GM19351 (cell line): ENCODE measurements at regions not wholly inside any gene's neighbourhood (a gene's known extent, or its start where the extent isn't known, plus 50 kb on each side); places are given as distances from the start of the nearest gene placed in this dataset.

Experiments
- ATAC-seq: cut with Tn5 transposase; IDR thresholded peaks from one replicate; pipeline ENCODE4 v1.9.1; 2021; ENCODE audit warnings: mild to moderate bottlenecking, moderate library complexity; ENCODE audit not compliant: unreplicated experiment

DNA sequence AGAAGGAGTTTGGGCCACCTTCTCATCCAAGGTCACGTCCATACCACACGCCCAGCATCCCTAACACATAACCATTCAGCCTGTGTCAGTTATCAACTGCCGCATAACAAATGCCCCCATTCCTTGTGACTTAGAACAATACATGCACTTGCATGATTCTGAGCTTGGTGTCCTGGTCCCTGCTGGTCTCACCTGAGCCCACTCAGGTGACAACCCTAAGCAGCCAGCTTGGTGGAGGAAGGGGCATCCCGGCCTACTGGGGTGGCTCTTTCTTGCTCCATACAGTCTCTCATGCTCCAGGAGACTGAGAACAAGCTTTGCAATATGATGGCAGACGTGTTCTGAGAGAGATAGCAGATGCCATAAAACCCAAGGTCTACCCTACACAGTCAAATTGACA, 1276.9 kb downstream of the TBC1D22A start:
- ATAC-seq = no peak

DNA sequence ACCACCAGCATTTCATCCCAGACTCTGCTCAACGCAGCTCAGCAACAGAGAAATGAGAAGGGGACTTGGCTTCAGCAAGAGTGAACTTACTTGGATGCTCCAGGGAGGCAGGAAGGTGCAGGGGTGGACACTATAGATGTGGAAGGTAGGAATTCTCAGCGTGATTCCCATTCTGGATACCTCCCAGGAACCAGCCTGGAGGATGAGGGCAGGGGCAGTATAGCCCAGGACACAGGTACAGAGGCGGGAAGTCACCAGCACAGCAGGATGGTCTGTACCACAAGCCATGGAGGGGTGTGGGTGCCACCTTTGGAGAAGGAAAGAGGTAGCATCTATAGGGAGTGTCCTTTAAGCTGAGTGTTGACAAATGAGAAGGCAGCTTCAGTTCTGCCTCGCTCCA, 1275.2 kb downstream of the TBC1D22A start:
- no peak for ATAC-seq

DNA sequence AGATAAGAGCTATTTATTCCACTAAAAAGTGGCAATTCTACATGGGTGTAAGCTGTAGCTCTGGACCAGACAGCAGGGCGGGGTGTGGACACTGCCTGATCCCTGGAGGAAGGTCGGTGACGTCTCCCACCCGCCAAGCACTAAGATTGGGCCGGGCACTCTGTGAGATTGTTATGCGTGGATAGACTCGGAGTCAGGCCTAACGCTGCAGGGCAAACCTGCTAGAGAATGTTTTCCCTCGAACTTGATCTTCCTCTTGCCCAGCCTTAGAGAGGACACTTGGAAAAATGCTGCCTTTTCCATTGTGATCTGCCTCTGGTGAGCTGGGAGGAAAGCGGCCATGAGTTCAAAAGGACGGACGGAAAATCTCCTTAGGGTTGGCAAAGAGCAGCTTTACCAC, 1273.4 kb downstream of the TBC1D22A start:
- no peak for ATAC-seq

DNA sequence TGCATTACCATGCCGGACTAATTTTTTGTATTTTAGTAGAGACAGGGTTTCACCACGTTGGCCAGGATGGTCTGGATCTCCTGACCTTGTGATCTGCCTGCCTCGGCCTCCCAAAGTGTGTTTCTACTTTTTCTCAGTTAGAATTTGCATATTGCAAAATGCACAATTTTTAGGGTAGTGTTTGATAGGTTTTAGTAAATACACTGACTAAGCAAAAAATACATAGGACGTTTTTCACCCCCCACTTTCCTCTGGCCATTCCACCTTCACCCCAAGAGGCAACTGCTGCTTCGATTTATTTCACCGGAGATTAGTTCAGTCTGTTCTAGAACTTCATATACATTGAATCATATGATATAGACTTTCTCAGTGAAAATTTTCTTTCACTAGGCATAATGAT, 1269.1 kb downstream of the TBC1D22A start:
- no peak for ATAC-seq

DNA sequence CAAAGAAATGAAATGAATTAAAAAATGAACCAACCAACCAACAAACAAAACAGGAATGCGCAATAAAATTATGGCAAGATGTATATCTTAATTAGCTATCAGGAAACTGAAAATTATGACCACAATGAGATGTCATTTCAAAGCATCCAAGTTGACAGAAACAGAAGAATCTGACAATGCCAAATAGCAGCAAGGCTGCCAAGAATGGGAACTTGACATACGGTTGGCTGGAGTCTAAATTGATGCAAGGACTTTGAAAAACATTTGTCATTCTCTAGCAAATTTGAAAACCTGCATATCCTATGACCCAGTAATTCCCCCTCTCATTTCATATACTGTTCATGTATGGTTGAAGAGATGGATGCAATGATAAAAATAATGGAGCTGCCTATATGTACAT, 1262.6 kb downstream of the TBC1D22A start:
- ATAC-seq = no peak

DNA sequence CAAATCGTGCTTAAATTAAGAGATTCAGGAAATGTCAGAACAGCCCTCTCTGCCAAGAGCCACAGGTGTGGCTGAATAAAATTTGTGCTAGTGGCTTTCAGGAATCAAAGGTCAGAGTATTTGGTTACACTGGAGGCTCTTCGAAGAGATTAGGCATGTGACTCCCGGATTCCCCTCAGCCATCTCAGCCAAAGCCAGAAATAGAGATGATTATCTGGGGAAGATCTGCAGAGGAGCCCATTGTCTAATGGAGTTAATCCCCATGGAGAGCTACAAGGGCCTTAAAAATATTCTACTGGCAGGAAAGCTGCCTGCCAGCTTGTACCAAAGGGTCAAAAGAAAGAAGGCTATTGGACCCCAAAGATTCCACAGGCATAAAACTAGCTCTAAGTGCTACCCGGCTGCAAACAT, 1259.5 kb downstream of the TBC1D22A start:
- no peak for ATAC-seq

DNA sequence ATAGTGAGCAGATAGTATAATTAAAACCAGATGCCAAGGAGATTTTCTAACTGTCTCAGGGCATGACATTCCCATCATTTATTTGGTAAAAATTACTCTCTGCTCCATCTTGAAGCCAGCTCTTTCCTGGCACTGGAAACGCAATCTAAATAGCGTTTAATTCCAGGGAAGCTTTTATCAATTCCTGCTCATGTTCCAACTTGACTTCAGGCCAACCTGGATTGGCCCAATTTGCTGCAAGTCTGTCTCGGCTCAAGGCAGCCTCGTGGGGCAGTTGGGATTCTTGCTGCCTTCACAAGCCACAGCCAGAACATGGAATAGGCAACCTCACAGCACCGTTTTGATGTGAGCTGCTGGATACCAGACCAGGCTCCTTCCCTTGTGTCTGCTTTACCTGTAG, 1255.9 kb downstream of the TBC1D22A start:
- ATAC-seq = no peak

DNA sequence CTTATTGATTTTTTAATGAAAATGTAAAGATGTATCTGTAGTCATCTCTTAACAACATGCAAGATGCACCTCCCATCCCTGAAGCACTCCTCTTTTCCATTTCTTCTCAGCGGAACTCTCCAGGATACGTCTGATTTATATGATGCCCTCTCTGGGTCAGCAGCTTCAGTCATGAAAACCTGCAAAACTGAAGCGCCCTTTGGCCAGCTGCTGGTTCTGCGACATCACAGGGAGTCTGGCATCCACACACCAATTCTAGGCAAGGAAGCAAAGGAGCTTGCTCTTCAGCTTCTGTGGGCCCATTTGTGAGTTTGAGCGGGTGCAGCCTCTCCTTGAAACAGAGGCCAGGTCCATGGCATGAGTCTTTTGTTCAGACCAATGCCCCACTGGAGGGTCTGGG, 1253.3 kb downstream of the TBC1D22A start:
- ATAC-seq = no peak

DNA sequence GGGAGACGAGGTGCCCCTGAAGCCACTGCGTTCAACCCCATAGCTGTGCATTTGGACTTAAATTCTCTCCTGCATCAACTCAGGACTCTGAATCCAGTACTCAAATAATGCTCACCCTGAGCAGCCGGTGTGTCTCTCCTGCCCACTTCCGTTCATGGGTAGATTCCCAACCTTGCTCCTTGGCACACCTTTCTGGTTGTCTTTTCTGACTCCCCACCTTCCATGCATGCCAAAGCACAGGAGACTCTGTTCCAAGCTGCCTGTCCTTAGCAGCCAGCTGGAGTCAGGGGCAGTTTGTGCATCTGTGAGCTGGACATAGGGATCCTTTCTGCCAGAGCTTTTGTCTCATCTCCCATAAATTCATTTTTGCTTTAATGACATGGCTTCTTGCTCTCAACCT, 1242.5 kb downstream of the TBC1D22A start:
- ATAC-seq = no peak

DNA sequence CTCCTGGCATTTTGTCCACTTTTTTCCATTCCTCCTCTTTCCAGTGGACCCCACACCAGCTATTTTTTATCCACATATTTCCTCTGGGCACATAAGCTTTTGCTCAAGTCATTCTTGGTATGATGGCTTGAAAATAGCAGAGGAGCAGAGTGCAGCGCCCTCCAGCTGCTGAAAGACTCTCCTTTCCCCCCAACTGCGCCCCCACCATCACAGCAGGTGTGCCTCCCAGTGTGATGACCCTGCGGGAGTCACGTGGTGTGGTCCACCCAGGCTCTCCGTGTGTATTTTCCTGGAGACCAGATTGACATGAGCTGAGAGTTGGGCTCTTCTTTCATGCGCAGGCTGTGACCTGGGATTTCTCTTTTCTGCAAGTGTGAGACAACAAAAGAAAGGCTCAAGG, 1241.6 kb downstream of the TBC1D22A start:
- ATAC-seq = no peak

DNA sequence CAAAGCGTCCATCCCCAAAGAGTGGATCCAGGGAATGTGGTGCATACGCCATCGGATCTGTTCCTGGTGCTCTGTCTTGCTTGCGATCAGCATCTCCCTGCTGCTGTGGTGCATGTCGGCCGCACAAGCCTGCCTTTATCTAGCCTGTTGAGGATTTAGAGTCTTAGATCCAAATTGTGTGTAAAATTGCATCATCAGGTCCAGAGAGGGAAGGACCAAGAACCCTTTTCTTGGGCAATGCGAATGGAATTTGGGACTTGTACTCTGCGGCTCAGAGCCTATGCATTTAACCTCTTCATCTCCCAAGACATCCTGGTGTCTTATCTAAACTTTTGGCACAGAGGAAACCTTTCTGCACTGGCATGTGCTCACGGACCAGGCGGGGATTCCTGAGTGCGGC, 1238.7 kb downstream of the TBC1D22A start:
- ATAC-seq = no peak

DNA sequence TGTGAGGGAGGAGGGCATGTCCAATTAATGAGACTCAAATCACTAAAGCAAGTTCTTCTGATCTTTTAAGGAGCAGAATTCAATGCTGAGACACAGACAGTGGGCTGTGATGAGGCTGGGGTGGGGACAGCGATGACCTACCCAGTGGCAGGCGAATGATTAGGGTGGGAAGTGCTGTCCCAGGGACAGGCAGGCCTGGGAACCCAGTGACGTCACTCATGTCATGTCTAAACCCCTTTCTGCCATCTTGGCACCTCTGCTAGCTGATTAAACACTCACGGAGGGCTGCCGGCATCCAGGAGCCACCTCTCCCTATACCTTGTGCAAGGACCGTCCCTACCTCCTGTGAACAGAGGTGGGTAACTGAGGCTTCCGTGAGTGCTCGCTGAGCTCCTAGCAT, 1235.2 kb downstream of the TBC1D22A start:
- ATAC-seq = no peak

DNA sequence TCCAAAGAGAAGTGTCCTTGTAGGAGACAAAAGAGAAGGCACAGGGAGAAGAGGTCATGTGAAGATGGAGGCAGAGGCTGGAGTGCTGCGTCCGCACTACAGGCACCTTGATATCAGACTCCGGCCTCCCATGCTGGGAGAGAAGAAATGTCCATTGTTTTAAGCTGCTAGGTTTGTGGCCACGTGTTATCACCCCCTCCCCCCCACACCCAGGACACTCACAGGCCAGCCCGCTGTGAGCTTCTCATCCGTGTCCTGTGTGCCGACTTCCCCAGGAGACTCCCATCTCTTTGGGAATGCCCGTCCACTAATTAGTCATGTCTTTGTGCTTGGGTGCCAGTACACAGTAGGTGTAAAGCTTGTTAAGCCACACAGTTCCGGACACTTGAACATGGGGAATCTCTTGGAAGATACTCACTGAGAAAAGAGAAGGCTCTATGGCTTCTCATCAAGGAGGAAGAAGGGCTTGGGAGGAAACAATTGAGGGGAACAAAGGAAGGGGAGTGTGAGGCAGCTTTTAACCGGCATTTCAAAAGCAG, 1234.7 kb downstream of the TBC1D22A start:
- no peak for ATAC-seq

DNA sequence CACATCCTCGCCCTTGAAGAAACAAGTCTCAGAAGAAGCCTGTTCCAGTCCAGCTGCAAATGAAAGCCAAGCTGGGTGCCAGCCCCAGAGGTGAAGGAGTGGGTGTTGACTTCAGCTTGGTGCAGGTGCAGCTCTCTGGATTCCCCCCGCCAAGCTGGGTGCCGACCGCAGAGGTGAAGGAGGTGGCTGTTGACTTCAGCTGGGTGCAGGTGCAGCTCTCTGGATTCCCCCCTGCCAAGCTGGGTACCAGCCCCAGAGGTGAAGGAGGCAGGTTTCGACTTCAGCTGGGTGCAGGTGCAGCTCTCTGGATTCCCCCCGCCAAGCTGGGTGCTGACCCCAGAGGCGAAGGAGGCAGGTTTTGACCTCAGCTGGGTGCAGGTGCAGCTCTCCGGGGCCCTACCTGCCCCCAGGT, 1234.0 kb downstream of the TBC1D22A start:
- peak; percentile 43 for ATAC-seq

DNA sequence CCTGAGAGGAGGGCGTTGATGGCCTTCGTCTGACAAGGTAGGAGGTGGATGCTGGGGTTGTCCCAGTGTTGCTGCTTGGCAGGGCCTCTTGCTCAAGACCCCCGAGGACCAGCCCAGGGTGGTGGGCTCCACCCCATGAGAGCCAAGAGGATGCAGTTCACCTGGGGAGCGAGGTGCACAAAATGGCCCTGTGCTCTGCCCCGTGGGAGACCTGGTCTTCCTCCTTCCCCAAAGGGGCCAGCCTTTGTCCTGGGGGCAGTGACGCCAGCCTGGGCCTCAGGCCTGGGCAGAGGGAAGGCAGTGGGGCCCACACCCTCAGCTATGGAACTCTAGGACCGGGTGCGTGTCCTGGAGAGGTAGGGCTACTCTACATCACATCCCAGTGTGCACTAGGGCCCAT, 1233.3 kb downstream of the TBC1D22A start:
- no peak for ATAC-seq

DNA sequence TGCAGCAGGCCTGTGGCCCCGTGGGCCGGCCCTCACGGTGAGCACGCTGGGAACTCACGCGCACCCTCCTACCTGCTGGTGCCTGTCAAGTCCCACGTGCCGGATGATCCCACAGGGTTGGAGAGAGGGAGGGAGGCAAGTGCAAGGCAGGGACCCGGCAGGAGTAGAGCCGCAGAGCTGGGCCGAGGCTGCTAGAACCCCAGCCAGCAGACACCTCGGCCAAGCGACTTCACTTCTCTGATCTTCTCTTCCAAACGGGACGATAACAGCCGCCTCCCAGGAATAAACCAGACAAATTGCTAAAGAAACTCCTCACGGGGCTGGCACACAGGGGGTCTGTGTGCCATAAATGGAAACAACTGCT, 1232.8 kb downstream of the TBC1D22A start:
- no peak for ATAC-seq

DNA sequence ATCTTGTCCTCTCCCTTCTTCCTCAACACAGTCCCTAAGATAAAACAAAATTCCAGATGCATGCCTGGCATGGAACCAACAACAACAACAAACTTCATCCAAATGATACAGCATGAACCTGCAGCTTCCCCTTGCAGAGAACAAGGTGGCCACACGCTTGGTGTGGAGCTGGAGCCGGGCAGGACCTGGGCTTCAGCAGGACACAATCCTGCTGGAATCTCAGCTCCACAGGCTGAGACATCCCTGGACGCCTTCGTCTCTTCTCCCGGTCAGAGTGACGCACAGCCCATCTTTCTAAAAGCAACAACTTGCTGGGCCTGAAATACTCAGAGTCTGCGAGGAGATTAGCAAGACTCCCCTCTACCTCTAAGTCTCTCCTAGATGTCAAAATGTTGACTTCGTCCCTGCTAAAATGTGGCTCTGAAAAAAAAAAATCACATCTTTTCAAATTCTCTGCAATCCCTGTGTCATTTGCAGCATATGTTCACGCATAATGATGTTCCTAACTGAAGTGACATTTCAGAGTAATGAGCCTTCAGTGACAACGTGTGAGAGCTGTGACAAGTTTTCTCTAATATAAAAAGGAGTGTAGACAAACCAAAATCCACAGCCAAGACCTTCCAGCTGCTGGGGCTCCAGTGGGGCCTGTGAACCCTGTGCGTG, 1232.3 kb downstream of the TBC1D22A start:
- no peak for ATAC-seq

DNA sequence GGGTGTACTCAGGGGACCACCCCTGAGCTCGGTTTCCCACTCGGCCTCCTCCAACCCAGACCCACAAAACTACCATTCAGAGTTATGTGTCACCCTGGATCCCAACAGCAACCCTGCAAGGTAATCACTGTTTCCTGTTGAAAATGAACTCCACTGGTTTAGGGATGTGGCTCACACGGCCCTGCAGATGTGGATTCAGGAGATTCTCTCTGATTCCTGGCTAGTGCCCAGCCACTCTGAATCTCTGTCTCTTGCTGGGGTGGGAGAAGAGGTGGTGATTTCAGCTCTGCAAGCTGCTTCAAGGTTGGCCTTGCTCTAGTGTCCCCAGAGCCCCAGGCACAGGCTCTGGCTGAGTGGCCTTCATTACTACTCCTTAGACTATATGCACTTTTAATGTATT, 1231.6 kb downstream of the TBC1D22A start:
- no peak for ATAC-seq

DNA sequence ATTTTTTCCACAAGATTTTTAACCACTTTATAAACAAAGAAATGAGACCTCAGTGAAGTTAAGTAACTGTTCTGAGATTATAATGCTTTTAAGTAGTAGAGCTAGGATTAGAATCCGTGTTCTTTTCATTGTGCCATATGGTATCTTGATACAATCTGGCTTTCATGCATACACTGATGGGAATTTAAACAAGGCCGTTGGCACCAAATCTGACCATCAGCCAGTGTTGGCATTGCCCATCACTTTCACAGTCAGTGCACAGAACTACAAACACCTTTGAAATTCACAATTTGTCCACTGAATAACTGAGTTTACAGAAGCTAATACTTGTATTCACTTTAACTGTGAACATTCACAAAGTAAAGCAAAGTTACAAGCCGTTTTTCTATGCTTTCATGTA, 1228.0 kb downstream of the TBC1D22A start:
- ATAC-seq = no peak

DNA sequence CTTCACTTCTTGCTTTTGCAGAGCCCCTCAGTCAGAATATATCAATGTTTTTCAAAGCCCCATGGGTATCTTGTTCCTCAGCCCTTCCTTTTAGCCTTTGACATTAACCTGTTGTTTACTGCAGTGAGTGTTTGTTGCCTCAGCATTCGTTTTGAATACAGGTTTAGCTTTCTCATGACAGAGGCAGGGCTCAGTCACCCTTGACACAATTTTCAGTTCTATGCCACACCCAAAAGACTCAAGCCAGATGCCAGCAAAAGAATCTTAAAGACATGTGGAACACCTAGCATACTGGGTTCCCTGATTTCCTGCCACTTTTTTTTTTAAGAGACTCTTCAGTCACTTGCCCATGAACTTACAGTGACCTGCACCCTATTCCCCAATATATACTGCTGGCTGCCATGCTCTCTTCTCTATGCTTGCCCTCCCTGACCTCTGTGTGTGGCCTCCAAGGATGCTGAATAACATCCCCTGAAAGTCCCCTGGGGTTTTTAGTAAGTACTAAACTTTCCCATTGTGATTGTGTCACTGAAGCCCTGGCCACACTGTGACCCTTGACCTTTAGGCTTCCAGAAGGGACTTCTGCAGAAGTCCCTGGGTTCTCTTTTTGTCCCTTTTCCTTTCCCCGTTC, 1225.5 kb downstream of the TBC1D22A start:
- ATAC-seq = no peak

DNA sequence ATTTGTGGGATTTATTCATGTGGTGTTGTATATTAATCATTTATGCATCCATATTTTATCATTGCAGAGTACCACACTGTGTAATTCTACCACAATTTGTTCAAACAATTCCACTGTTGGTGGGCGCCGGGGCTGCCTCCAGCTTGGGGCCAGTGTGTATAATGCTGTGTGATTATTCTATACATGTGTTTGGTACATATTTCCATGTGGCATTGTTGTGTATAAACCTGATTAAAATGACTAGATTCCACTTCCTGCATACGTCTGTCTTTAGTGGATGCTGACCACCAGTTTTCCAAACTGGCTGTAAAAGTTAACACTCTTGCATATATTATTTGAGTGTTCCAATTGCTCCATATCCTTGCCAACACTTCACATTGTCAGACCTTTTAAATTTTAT, 1213.8 kb downstream of the TBC1D22A start:
- ATAC-seq = no peak

DNA sequence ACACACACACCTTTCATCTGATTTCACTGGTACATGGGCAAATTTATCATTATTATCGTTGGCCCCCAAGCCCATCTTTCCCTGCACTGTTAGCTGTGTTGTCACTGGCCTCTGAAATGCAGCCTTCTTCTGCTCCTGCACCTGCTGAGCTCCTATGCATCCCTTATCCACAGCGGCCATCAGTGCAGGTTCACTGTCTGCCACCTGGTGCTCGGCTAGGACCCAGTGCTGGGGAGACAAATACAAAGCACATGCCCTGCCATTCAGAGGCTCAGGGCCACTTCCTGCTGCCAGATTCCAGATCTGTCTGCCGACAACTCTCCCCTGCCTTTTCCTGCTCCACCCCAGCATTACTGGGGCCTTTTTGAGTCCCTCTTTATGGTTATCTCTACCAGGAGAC, 1205.4 kb downstream of the TBC1D22A start:
- no peak for ATAC-seq

DNA sequence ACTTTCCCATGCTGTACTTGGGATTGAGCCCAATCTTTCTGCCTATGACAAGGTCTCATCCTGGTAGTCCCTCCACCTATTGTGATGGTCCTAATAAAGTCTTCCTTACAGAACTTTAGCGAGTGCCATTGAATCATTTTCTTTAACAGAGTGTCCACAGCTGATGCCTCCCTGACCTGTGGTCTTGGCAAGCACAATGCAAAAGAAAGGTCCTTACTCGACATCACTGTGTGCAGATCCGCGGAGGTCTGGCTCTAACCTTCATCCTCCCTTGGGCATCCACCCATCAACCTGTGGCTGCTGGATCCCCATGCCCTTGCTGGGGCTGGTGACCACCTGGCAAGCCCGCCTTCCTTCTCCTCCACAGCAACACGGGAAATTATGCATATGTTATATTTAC, 1203.9 kb downstream of the TBC1D22A start:
- no peak for ATAC-seq
